SIG-M5 treated with dmso at 0.1 percent for 504 hours (cell line): ENCODE measurements at regions not wholly inside any gene's neighbourhood (a gene's known extent, or its start where the extent isn't known, plus 50 kb on each side); places are given as distances from the start of the nearest gene placed in this dataset.
"Not testable (repeated sequence)": the region's sequence is repeated elsewhere in the genome, so short reads cannot be mapped to it uniquely, and the experiment has no call there.

Experiments
- DNase-seq: peaks from one replicate; lab custom pipeline; 2025; ENCODE audit not compliant: unreplicated experiment; lab: John Stamatoyannopoulos, UW

- no peak for DNase-seq
Measured at GRCh38 chr10:6706725-6707124, 126.6 kb upstream of the PRKCQ start.

GRCh38 chr10:6704896-6705295 lies 124.8 kb upstream of the PRKCQ start:
- DNase-seq: no peak

GRCh38 chr10:6702833-6703232 lies 122.8 kb upstream of the PRKCQ start:
- not testable (repeated sequence) for DNase-seq

- no peak for DNase-seq
Measured at GRCh38 chr10:6702030-6702429, 122.0 kb upstream of the PRKCQ start.

GRCh38 chr10:6701289-6701688 lies 121.2 kb upstream of the PRKCQ start:
- DNase-seq: no peak

- no peak for DNase-seq
Measured at GRCh38 chr10:6700066-6700465, 120.0 kb upstream of the PRKCQ start.

- DNase-seq: no peak
Measured at GRCh38 chr10:6699336-6699735, 119.3 kb upstream of the PRKCQ start.

- no peak for DNase-seq
Measured at GRCh38 chr10:6695519-6695918, 115.4 kb upstream of the PRKCQ start.

- DNase-seq: no peak
Measured at GRCh38 chr10:6694447-6695140, 114.5 kb upstream of the PRKCQ start.

GRCh38 chr10:6692856-6693255 lies 112.8 kb upstream of the PRKCQ start:
- no peak for DNase-seq

- no peak for DNase-seq
Measured at GRCh38 chr10:6692103-6692502, 112.0 kb upstream of the PRKCQ start.

- no peak for DNase-seq
Measured at GRCh38 chr10:6689036-6689435, 109.0 kb upstream of the PRKCQ start.

- DNase-seq: no peak
Measured at GRCh38 chr10:6680735-6681134, 100.7 kb upstream of the PRKCQ start.

- DNase-seq: no peak
Measured at GRCh38 chr10:6678956-6679355, 98.9 kb upstream of the PRKCQ start.

GRCh38 chr10:6678211-6678803 lies 98.2 kb upstream of the PRKCQ start:
- DNase-seq: peak; percentile 6

GRCh38 chr10:6677129-6677528 lies 97.1 kb upstream of the PRKCQ start:
- not testable (repeated sequence) for DNase-seq

- peak; percentile 20 for DNase-seq
Measured at GRCh38 chr10:6674291-6674690, 94.2 kb upstream of the PRKCQ start.

GRCh38 chr10:6671976-6672375 lies 91.9 kb upstream of the PRKCQ start:
- no peak for DNase-seq

- DNase-seq: peak; percentile 60
Measured at GRCh38 chr10:6669269-6669859, 89.3 kb upstream of the PRKCQ start.

GRCh38 chr10:6667679-6668270 lies 87.7 kb upstream of the PRKCQ start:
- peak; percentile 55 for DNase-seq

- no peak for DNase-seq
Measured at GRCh38 chr10:6667150-6667549, 87.1 kb upstream of the PRKCQ start.

GRCh38 chr10:6665847-6666246 lies 85.8 kb upstream of the PRKCQ start:
- no peak for DNase-seq
